ENCODE measurements at regions not wholly inside any gene's neighbourhood (a gene's known extent, or its start where the extent isn't known, plus 50 kb on each side); places are given as distances from the start of the nearest gene placed in this dataset.
"Not testable (repeated sequence)": the region's sequence is repeated elsewhere in the genome, so short reads cannot be mapped to it uniquely, and the experiment has no call there.

DNA sequence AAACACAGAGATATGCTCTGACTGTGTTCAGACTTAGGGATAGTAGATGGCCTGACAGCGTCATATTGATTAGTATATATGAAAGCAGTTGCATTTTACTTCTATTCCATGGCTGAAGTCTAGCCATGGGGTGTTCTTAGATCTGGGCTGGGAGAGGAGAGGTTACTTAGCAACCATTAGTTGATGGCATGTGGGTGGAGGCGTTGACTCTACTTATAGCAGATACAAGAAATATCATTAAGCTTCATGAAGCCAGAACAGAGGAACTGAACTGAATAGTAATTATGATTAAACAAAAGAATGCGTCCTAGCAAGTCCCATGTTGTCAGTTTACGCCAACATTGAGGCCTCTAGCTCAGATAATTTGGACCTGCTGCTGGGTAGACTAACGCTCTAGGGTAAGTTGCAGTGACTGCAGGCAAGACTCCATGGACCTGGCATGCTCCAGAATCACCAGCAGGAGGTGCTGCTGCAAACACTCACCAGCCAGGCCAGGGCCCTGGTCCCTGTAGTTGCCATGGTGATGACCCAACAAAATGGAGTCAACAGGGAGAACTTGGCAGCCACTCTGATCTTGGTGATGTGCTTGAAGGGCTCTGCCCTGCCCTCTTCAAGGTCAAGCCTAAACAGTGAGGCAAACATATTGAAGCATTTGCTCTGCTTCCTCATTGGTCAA lies 477.3 kb downstream of the PREX1 start:
- DNase-seq, result peak; percentile 13

GRCh38 chr20:48349656-48350055 lies 478.1 kb downstream of the PREX1 start:
- no peak for DNase-seq

DNA sequence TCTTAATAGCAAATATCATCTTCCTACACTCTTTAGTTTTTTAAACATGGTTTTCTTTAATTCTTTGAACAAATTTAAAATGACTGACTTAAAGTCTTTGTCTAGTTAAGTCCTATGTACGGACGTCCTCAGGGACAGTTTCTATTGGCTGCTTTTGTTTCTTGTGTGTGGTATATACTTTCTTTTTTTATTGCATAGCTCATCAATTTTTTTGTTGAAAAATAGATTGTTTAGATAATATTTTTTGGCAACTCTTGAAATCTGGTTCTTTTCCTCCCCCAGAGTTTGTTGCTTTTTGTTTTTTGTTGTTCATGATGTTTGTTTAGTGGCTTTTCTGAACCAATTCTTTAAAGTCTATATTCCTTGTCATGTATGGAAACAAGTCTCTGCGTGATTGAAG lies 479.8 kb downstream of the PREX1 start:
- DNase-seq, result no peak

GRCh38 chr20:48342822-48343513 lies 484.8 kb downstream of the PREX1 start:
- DNase-seq, result no peak

GRCh38 chr20:48340883-48341281 lies 486.9 kb downstream of the PREX1 start:
- no peak for DNase-seq

DNA sequence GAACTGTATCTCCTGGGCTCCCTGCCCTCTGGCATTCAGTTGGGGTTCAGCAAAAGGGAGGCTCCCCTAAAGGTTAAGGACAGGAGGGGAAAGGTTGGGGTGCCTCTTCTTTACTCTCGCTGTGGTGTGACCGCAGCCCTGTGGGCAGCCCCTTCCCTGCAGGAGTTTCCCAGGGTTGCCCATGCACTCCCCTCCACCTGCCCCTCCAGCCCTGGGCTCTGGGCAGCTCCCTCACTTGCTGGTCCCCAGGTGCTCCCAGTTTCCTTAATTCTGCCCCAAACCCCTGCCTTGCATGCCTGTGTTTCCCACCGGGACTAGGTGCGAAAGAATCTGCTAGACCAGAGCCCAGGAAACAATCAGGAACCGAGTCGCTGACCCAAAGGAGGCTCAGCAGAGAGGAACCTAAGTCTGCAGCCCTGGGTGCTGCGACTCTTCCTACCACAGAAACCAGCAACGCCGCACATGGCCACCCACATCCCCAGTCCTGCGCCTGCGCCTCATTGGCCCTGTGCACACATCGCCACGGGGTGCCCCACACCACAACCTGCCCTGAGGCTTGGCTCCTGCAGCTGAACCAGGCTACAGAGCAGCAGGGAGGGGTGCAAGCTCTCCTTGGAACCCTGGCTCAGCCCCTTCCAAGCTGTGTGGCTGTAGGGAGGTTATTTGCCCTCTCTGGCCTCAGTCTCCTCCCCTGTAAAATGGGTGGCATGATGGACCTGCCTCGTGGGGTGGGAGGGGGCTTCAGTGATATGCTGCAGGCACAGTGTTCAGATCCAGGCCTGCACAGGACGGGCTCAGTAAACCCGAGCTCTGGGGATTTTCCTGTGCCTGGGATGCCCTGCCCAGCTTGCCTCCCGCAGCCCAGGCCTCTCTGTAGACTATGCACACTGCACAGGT lies 487.6 kb downstream of the PREX1 start:
- DNase-seq, result peak; percentile 8

GRCh38 chr20:48339190-48339985 lies 488.4 kb downstream of the PREX1 start:
- no peak for DNase-seq

DNA sequence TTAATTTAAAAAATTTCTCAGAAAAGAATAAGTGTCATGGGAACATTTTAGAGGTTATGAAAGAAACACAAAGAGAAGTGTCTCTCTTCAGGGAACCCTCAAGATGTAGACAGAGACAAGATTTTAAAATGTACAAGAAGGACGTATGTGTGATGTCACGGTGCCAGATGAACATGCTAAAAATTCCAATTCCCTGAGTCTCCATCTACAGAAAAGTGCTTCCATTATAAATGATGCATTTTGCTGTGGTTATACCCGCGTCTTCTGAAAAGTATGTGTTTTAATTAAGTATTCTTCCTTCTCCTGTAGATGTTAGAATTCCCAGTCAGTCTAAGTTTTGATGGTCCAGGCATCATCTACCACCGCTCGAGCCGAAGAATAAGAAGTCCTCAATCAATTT lies 489.1 kb downstream of the PREX1 start:
- no peak for DNase-seq

- DNase-seq, result no peak
These were observed 491.2 kb downstream of the PREX1 start for GRCh38 chr20:48336597-48336996.

- no peak for DNase-seq
These were observed 492.3 kb downstream of the PREX1 start for GRCh38 chr20:48335308-48336050.

GRCh38 chr20:48333707-48334106 lies 494.1 kb downstream of the PREX1 start:
- DNase-seq, result no peak

DNA sequence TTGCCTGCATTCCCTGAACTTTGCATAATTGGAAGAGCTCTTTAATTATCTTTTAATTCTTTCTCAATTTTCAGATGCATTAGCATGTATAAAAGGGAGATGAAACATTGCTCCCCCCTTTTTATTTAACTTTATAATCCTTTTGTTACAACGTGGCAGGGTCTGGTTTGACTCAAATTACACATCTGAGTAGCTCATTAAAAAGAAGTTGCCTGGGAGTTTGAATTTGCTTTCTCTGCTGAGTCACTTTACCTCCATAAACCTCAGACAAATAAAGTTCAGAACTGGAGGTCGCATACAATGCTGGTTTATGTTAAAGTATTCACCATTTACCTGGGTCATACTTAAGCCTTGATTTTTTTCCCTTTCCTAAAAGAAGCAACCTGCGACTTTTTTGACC lies 495.2 kb downstream of the PREX1 start:
- DNase-seq, result no peak

DNA sequence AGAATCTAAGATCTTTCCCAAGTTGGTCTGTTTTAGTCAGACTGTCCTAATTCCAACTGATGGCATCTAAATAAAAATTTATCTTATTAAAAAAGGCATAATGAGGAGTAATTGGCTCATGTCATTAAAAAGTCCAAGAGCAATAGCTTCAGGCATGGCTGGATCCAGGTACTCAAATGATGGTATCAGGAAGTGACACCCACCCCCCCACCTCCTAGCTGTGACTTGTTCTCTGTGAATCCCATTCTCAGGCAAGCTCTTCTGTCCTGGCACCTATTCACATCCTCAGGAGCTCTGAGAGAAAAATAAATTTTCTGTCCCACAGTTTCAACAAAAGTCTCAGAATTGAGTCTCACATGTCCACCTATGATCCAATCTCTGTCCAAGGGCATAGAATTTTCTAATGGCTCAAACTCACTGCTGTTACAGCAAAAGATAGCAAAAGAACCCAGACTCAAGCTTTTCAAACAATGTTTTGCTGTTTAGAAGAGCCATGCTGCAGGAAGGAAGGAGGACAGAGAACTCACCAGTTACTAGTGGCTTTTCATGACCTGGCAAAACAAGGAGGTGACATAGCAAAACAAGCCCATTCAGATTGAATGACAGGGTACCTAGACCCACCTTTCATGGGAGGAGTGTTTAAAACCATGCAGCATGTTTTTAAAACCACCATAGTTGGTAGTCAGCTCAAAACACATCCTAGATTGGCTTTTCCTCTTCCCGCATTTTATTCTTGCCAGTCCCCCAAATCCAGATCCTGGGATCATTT lies 496.1 kb downstream of the PREX1 start:
- no peak for DNase-seq

DNA sequence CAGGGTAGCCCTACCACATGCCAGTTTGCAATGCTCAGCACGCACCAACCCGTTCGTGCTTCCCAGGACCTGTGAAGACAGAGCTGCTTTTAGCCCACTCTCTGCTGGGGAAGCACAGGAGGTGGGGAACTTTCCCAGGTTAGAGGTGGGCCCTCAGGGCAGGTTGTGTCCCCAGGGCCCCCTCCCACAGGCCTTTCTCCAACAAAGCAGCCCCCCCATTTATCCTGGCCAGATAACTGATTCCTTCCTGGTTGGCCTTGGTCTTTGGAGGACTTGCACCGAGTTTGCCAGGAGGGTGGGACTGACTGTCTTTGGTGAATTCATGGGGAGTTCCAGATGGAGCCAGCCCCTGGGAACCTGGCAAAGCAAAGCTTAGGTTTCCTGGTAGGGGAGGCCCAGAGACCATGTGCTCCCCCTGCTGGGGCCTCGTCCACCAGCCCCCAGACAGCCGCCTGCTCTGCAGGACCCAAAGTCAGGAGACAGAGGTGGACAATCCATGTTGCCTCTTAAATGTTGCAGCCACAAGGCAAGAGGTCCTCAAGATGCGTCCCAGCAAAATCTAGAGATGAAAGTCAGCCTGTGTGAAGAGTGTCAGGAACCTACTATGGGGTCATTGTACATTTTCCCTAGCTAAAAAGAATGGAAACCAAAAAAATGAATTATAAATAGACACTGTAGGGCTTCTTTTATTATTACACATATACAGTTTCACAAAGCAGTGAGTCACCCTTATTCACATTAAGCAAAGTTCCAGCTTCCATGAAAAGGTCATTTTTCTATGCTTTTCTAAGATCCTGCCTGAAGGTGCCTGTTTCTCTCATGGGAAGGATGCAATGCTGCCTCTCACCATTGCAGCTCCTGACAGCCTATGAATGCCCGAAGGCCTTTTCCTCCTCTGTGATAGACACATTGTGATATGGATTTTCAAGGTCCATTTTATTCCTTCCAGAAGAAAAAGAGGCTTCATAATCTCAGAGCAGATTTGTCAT lies 497.8 kb downstream of the PREX1 start:
- DNase-seq, result no peak

DNA sequence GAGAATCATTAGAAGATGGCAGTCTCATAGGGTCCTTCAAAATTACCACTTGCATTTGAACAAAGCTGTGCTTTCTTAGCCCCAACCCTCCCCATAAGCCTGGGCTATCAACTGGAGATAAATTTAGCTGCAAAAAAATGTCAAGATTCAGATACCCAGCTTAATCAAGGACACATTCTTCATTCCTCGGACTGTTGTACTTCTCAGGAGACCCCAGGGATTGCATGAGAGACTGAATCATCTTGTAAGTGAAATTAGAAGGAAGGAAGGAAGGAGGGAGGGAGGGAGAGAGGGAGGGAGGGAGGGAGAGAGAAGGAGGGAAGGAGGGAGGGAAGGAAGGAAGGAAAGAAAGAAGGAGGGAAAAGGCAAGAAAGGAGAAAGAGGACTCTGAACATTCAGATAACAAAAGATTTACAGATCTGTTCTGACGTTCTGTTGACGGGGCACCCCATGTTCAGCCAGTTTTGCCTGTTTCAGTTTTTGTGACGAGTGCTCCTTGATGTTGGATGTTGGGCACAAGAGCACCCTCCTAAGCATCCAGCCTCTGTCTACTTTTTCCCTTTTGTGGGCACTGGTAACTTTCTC lies 498.7 kb downstream of the PREX1 start:
- DNase-seq, result no peak

- not testable (repeated sequence) for DNase-seq
These were observed 500.0 kb downstream of the PREX1 start for GRCh38 chr20:48327848-48328247.

DNA sequence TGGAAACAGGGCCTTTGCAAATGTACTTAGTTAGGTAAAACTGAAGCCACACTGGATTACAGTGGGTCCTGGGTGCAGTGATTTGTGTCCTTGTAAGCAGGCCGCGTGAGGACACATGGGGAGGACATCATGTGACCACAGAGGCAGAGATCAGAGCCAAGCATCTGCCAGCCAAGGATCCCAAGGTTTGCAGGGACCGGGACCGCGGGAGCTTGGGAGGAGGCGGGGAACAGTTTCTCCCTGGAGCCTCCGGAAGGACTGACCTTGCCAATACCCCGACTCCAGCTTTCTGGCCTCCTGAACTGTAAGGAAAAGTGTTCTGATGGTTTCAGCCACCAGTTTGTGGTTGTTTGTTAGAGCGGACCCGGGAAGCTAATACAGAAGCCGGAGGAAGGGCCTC lies 500.9 kb downstream of the PREX1 start:
- DNase-seq, result no peak

- DNase-seq, result no peak
These were observed 501.4 kb downstream of the PREX1 start for GRCh38 chr20:48326434-48326691.

- no peak for DNase-seq
These were observed 502.0 kb downstream of the PREX1 start for GRCh38 chr20:48325656-48326433.

All from activated CD4-positive, alpha-beta T cell treated with anti-CD3 and anti-CD28 coated beads, Interleukin-2, amount 50 U/mL, for 16 hours (primary cell).